Heart left ventricle (tissue), 13 donors: ENCODE measurements at regions not wholly inside any gene's neighbourhood (a gene's known extent, or its start where the extent isn't known, plus 50 kb on each side); places are given as distances from the start of the nearest gene placed in this dataset.

Source experiments
- POLR2A ChIP-seq, 2 donors: fragments of 450-650 bp; IDR thresholded peaks; one replicate each; pipeline ENCODE4 v1.6.1; 2017; ENCODE audit warnings: antibody characterized with exemption in 2 of 2, mild to moderate bottlenecking in 2 of 2, moderate library complexity in 2 of 2
- TF ChIP-seq, protein P1 (sequence below), 12 donors: fragments of 200-600 bp; sonication (generic) in 4 of 12; IDR thresholded peaks; one replicate each; pipeline versions ENCODE4 v1.5.0 to v1.8.0; 2018 to 2022; ENCODE audit warnings: antibody characterized with exemption in 12 of 12, mild to moderate bottlenecking in 5 of 12
- donor health status: ischemic (EF 13 %, LVEDD 7.1; RV severe dilation, severe dysfunction).
- donor health status: DM: no; HTN: yes; CAD: no.
- donor health status: DM: no; HTN: no; CAD: no.
- donor health status: ischemic (EF 25% LVEDD 6.9; RV normal size, moderate dysfunction).
- donor health status: ischemic (EF 25% LVEDD 5.7; RV mildly dilated, moderate dysfunction).
- donor health status: ischemic (EF 35%, LVEDD 5.7; RV mildly dilated, moderate dysfunction).
- donor health status: nonischemic (EF 11% LVEDD 7.7; RV severe dilation, severe dysfunction).
- donor health status: DM: yes; HTN: yes; CAD: no.
- donor health status: PGD.
- donor health status: ischemic (EF 29% LVEDD 5.4; RV normal size, mild dysfunction).
- donor health status: nonischemic (EF 23%, LVEDD 6.1; RV moderate dilation, normal function).

DNA sequence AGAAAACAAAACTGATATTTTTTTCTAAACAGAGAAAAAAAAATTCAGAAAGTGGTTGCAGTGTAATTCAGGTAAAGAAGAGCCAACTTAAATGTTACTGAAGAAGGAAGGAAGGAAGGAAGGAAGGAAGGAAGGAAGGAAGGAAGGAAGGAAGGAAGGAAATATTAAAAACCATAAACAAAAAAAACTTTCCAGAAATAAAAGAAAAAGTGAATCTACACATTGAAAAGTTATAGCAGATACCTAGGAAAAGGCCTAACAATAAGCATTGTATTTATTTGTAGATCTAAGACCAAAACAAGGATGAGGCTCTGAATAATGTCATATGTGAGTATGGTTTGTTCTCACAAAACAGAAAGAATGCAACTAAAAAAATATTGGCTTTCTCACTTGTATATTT is 345.4 kb upstream of the NR5A2 start:
- TF ChIP-seq, protein P1, sequence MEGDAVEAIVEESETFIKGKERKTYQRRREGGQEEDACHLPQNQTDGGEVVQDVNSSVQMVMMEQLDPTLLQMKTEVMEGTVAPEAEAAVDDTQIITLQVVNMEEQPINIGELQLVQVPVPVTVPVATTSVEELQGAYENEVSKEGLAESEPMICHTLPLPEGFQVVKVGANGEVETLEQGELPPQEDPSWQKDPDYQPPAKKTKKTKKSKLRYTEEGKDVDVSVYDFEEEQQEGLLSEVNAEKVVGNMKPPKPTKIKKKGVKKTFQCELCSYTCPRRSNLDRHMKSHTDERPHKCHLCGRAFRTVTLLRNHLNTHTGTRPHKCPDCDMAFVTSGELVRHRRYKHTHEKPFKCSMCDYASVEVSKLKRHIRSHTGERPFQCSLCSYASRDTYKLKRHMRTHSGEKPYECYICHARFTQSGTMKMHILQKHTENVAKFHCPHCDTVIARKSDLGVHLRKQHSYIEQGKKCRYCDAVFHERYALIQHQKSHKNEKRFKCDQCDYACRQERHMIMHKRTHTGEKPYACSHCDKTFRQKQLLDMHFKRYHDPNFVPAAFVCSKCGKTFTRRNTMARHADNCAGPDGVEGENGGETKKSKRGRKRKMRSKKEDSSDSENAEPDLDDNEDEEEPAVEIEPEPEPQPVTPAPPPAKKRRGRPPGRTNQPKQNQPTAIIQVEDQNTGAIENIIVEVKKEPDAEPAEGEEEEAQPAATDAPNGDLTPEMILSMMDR (IDR thresholded peaks at IDR 0.05) = no peak
- TF ChIP-seq POLR2A (IDR thresholded peaks at IDR 0.05) = no peak
